Esophagus muscularis mucosa (tissue), 3 donors: ENCODE measurements at regions not wholly inside any gene's neighbourhood (a gene's known extent, or its start where the extent isn't known, plus 50 kb on each side); places are given as distances from the start of the nearest gene placed in this dataset.

Source experiments
- CTCF ChIP-seq, 3 experiments: fragments of 200-600 bp in 2 of 3; fragments of 450-650 bp in 1 of 3; sonication (generic) in 2 of 3; IDR thresholded peaks; one replicate each; pipeline ENCODE4 v1.5.1; 2017 to 2019; ENCODE audit warnings: antibody characterized with exemption in 3 of 3, mild to moderate bottlenecking in 2 of 3, moderate library complexity in 1 of 3
- POLR2A ChIP-seq: fragments of 450-650 bp; IDR thresholded peaks from one replicate; pipeline ENCODE4 v1.6.1; 2017; ENCODE audit warnings: antibody characterized with exemption, moderate library complexity, mild to moderate bottlenecking, low read depth

- TF ChIP-seq CTCF (IDR thresholded peaks at IDR 0.05): no peak
- TF ChIP-seq POLR2A: no peak
Measured at GRCh38 chr4:10354746-10355145, 102.5 kb downstream of the ZNF518B start.
